ENCODE measurements at regions not wholly inside any gene's neighbourhood (a gene's known extent, or its start where the extent isn't known, plus 50 kb on each side); places are given as distances from the start of the nearest gene placed in this dataset.
A peak's percentile ranks its signal among the peaks of the same experiment; 100 is the strongest.

GRCh38 chr15:36232491-36232890, 346.9 kb upstream of the CDIN1 start:
- POLR2A ChIA-PET (ENCODE audit: unreplicated experiment): no interaction called here
- BruUV-seq (replicated peaks): no TSS peak

DNA sequence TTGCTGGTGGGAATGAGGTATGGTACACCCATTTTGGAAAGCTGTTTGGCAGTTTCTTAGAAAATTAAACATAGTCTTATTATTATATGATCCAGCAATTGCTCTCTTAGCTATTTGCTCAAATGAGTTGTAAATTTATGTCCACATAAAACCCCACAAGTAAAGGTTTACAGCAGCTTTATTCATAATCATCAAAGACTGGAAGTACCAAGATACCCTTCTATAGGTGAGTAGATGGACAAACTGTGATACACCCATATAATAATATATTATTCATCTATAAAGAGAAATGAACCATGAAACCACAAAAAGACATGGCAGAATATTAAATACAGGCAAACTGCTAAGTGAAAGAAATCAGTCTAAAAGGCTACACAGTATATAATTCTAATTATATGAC, 344.7 kb upstream of the CDIN1 start:
- BruUV-seq (replicated peaks): no TSS peak

More at GRCh38 chr15:36232491-36232890, 346.9 kb upstream of the CDIN1 start:
- Histone ChIP-seq H3K27ac (no peak overlapping the region), H3K79me2 (ENCODE audit: low read depth) (no peaks in the 10 kb centered on the region), H4K20me1 (ENCODE audit: insufficient read depth) (no peaks in the 10 kb centered on the region), H3K4me1 (replicated peaks; ENCODE audit: insufficient read depth) (no peaks in the 10 kb centered on the region), H3K4me2 (no peak overlapping the region), H3K9me2 (ENCODE audit: insufficient read depth) (no peaks in the 10 kb centered on the region), H3F3A (ENCODE audit: insufficient read depth, low read depth) (no peaks in the 10 kb centered on the region), H3K4me3 (no peak overlapping the region), H3K27me3 (ENCODE audit: insufficient read depth, low read depth) (no peaks in the 10 kb centered on the region), H3K9me3 (ENCODE audit: insufficient read depth, low read depth) (no peaks in the 10 kb centered on the region), H2AFZ (no peak overlapping the region), H3K36me3 (ENCODE audit: low read depth) (no peaks in the 10 kb centered on the region)
- intact Hi-C loops (cut with micrococcal nuclease; ENCODE audit: unreplicated experiment): no loop called here
- DNase-seq: no peak
- CTCF ChIA-PET: no interaction called here
- TF ChIP-seq EZH2 (IDR thresholded peaks at IDR 0.05; ENCODE audit: low read depth): no peak
- TF ChIP-seq, protein P1, sequence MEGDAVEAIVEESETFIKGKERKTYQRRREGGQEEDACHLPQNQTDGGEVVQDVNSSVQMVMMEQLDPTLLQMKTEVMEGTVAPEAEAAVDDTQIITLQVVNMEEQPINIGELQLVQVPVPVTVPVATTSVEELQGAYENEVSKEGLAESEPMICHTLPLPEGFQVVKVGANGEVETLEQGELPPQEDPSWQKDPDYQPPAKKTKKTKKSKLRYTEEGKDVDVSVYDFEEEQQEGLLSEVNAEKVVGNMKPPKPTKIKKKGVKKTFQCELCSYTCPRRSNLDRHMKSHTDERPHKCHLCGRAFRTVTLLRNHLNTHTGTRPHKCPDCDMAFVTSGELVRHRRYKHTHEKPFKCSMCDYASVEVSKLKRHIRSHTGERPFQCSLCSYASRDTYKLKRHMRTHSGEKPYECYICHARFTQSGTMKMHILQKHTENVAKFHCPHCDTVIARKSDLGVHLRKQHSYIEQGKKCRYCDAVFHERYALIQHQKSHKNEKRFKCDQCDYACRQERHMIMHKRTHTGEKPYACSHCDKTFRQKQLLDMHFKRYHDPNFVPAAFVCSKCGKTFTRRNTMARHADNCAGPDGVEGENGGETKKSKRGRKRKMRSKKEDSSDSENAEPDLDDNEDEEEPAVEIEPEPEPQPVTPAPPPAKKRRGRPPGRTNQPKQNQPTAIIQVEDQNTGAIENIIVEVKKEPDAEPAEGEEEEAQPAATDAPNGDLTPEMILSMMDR (conservative IDR thresholded peaks at IDR 0.05): no peak

DNA sequence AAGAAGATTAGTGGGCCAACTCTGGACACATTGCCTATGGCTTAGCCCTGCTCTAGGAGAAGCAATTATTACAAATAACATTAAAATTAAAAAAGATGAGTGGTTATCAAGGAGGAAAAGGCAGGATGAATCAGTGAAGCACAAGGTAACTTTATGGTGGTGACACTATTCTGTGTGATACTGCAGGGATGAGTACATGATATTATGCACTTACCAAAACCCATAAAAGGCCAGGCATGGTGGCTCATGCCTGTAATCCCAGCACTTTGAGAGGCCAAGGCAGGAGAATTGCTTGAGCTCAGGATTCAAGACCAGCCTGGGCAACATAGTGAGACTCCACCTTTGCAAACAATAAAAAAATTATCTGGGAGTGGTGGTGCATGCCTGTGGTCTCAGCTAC, 344.3 kb upstream of the CDIN1 start:
- Histone ChIP-seq H3K4me2 (no peak overlapping the region), H3K79me2 (ENCODE audit: low read depth) (no peaks in the 10 kb centered on the region), H3K4me3 (no peak overlapping the region), H3K27me3 (ENCODE audit: insufficient read depth, low read depth) (no peaks in the 10 kb centered on the region), H3K9me3 (ENCODE audit: insufficient read depth, low read depth) (no peaks in the 10 kb centered on the region), H3K27ac (no peak overlapping the region), H4K20me1 (ENCODE audit: insufficient read depth) (no peaks in the 10 kb centered on the region), H3K9me2 (ENCODE audit: insufficient read depth) (no peaks in the 10 kb centered on the region), H2AFZ (0 out of 2 replicates have a peak overlapping the region, but pooled peaks have one; percentile 8), H3K36me3 (ENCODE audit: low read depth) (no peaks in the 10 kb centered on the region), H3F3A (ENCODE audit: insufficient read depth, low read depth) (no peaks in the 10 kb centered on the region), H3K4me1 (replicated peaks; ENCODE audit: insufficient read depth) (no peaks in the 10 kb centered on the region)
- ChIA-PET CTCF (no interaction called here), POLR2A (ENCODE audit: unreplicated experiment) (no interaction called here)
- no peak for TF ChIP-seq EZH2 (IDR thresholded peaks at IDR 0.05; ENCODE audit: low read depth)
- TF ChIP-seq, protein P1 (conservative IDR thresholded peaks at IDR 0.05): no peak
- no TSS peak for BruUV-seq (replicated peaks)
- DNase-seq: no peak
- intact Hi-C loops (cut with micrococcal nuclease; ENCODE audit: unreplicated experiment): no loop called here

More for the DNA sequence above, 344.7 kb upstream of the CDIN1 start:
- CTCF ChIA-PET: no interaction called here
- Histone ChIP-seq H3K27ac (no peak overlapping the region), H3K4me3 (no peak overlapping the region), H3K36me3 (ENCODE audit: low read depth) (no peaks in the 10 kb centered on the region), H2AFZ (no peak overlapping the region), H3F3A (ENCODE audit: insufficient read depth, low read depth) (no peaks in the 10 kb centered on the region), H3K27me3 (ENCODE audit: insufficient read depth, low read depth) (no peaks in the 10 kb centered on the region), H3K9me2 (ENCODE audit: insufficient read depth) (no peaks in the 10 kb centered on the region), H3K4me1 (replicated peaks; ENCODE audit: insufficient read depth) (no peaks in the 10 kb centered on the region), H3K79me2 (ENCODE audit: low read depth) (no peaks in the 10 kb centered on the region), H3K4me2 (no peak overlapping the region), H3K9me3 (ENCODE audit: insufficient read depth, low read depth) (no peaks in the 10 kb centered on the region), H4K20me1 (ENCODE audit: insufficient read depth) (no peaks in the 10 kb centered on the region)
- intact Hi-C loops (cut with micrococcal nuclease; ENCODE audit: unreplicated experiment): no loop called here
- DNase-seq: no peak
- POLR2A ChIA-PET (ENCODE audit: unreplicated experiment): no interaction called here
- TF ChIP-seq EZH2 (IDR thresholded peaks at IDR 0.05; ENCODE audit: low read depth): no peak
- TF ChIP-seq, protein P1 (conservative IDR thresholded peaks at IDR 0.05): no peak

All from PC-9 (cell line).